ENCODE measurements at regions not wholly inside any gene's neighbourhood (a gene's known extent, or its start where the extent isn't known, plus 50 kb on each side); places are given as distances from the start of the nearest gene placed in this dataset.
A peak's percentile ranks its signal among the peaks of the same experiment; 100 is the strongest.
"Not testable (repeated sequence)": the region's sequence is repeated elsewhere in the genome, so short reads cannot be mapped to it uniquely, and the experiment has no call there.

- no peak for DNase-seq
These were observed 352.1 kb upstream of the CFAP20DC start for GRCh38 chr3:59401924-59402323.

- DNase-seq = no peak
These were observed 342.3 kb upstream of the CFAP20DC start for GRCh38 chr3:59392116-59392515.

DNA sequence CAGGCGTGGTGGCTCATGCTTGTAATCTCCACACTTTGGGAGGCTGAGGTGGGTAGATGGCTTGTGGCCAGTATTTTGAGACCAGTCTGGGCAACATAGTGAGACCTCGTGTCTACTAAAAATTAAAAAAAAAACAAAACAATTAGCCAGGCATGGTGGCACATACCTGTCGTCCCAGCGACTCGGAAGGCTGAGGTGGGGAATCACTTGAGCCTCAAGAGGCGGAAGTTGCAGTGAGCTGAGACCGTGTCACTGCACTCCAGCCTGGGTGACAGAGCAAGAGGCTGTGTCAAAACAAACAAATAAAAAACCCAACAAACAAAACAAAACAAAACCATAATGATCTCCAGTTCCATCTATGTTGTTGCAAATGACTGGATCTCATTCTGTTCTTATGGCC lies 341.3 kb upstream of the CFAP20DC start:
- DNase-seq = no peak

DNA sequence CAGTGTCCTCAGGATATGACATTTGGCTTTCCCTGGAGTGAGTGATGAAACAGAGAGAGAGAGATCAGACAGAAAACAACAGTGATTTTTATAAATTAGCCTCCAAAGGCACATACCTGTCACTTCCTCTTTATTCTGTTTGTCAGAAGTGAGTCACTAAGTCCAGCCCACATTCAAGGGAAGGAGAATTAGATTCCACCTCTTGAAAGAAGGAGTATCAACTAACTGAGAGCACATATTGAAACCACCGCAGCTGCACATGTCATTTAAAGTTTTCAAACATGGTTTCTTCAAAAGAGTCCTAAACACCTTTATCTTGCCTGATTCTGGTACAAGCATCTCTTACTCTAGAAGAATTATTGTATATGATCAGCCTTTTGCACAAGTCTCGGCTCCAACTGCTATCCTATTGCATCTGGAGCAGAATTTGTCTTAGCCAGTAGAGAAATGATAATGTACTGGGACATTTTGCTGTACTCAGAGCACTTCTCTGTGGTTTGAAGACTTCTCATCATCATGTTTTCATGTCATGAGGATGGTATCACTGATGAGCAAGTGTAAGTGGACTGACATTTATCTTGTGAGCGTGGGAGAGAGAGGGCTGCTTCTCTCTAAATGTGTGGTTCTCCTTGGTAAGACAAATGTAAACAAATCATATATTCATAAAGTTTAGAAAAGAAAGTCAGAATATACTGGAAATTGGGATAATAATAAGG lies 338.9 kb upstream of the CFAP20DC start:
- DNase-seq = no peak

- no peak for DNase-seq
These were observed 336.3 kb upstream of the CFAP20DC start for GRCh38 chr3:59386165-59386564.

- no peak for DNase-seq
These were observed 335.7 kb upstream of the CFAP20DC start for GRCh38 chr3:59385547-59385946.

GRCh38 chr3:59381282-59381681 lies 331.5 kb upstream of the CFAP20DC start:
- DNase-seq = no peak

GRCh38 chr3:59380146-59380545 lies 330.3 kb upstream of the CFAP20DC start:
- DNase-seq = no peak

- DNase-seq = no peak
These were observed 325.0 kb upstream of the CFAP20DC start for GRCh38 chr3:59374818-59375211.

DNA sequence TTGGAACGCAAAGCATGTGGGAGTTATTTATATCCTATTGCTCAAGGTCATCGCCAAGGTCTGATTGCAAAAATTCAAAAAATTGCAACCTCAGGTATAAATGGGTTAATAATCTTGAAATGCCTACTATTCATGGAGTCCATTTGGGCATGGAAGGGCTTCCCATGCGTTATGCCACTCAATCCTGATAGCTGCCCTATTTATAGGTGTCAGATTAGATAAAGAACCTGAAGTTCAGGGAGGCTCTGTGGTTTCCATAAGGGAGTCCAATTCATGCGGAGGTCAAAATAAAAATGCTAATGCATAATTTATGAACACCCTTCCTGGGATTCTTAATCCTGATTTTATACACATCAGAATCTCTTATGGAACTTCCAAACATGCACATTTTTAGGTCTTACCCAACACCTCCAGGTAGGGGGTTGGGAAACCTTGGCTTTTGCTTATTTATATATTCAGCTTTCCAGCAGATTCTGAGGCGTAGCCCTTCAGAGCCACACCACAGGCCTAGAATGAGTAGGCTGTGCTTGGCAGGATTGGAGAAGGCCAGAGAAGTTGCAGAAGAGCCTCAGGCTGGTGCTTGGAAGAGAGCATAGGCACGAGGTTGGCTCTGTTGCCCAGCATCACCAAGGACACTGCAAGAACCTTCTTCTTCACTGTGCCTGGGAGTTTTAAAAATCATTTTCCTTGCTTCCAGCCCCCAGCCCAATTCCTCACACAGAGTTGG lies 324.4 kb upstream of the CFAP20DC start:
- no peak for DNase-seq

- DNase-seq = no peak
These were observed 322.5 kb upstream of the CFAP20DC start for GRCh38 chr3:59372346-59372745.

DNA sequence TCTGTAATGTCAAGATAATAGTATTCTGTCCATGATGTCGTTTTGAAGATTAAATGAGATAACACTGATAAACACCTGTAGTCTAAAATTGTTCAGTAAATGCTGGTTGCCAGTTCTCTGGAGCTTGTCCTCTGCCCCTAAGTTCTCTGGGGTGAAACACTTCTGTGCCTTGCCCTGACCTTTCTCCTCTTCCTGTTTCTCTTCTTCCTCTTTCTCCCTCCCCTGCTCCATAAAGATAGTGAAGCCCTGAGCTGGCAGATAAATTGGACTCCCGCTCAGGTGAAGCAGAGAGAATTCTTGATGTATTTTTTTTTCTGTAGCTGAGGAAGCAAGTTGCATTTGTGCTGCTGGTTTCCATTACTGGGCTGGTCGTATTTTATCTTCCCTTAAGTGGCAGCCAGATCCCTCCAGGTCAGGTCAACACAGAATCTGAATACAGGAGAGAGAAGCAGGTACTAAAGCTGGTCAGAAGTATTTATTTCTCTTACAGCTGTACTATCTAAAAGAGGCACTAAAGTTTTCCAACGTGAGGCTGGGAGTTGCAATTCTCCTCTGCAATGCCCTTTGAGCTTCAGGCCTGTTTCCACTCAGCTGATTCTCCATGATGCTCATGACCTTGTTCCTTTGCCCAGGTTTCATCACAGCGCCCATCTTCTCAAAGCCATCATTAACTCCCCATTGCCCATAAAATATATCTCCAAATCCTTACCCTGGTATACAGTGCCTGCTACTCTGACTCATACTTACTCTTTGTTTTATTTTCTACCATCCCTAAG lies 319.3 kb upstream of the CFAP20DC start:
- no peak for DNase-seq

GRCh38 chr3:59367150-59367549 lies 317.3 kb upstream of the CFAP20DC start:
- DNase-seq = no peak

- no peak for DNase-seq
These were observed 316.4 kb upstream of the CFAP20DC start for GRCh38 chr3:59366218-59366617.

- no peak for DNase-seq
These were observed 314.7 kb upstream of the CFAP20DC start for GRCh38 chr3:59364496-59364895.

DNA sequence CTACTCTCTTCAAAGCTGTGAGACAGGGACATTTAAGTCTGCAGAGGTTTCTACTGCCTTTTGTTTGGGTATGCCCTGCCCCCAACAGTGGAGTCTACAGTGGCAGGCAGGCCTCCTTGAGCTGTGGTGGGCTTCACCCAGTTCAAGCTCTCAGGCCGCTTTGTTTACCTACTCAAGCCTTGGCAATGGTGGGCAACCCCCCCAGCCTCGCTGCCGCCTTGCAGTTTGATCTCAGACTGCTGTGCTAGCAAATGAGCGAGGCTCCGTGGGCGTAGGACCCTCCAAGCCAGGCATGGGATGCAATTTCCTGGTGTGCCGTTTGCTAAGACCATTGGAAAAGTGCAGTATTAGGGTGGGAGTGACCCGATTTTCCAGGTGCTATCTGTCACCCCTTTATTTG lies 310.5 kb upstream of the CFAP20DC start:
- DNase-seq = not testable (repeated sequence)

DNA sequence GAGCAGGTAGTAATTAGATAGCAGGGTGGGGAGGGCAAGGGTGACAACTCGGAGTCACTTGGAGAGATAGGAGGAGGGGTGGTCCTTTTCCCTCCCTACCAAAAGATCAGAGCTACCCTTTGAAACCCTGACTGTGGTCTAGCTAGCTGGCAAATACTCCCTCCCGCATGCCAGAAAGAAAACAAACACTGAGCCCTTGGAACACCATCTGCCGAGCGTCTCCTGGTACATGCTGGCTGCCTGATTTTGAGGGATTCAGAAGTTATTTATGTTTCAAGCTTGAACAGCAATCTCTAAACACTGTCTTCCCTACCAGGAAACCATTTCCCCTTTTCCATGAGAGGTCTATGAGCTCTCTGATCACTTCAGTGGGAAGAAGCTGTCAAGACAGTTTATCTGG lies 291.6 kb upstream of the CFAP20DC start:
- DNase-seq = peak; percentile 36

DNA sequence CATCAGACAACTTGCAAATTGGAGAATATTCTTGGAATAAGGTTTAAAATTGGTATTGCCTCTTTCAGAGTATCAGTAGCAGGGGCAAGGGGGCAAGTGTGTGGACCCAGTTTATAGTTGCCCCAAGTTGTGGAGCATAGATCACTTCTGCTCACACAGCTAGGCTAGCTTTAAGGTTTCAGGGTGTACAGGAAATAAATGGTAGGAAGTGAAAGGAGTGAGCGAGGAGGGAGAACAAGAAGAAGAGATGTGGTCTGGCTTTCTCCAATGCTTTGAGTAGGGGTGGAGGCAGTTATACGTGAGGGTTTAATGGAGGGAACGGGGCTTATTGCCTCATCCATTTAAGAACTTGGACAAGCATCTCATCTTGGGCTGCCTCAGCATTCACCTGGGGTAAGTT lies 290.0 kb upstream of the CFAP20DC start:
- no peak for DNase-seq

DNA sequence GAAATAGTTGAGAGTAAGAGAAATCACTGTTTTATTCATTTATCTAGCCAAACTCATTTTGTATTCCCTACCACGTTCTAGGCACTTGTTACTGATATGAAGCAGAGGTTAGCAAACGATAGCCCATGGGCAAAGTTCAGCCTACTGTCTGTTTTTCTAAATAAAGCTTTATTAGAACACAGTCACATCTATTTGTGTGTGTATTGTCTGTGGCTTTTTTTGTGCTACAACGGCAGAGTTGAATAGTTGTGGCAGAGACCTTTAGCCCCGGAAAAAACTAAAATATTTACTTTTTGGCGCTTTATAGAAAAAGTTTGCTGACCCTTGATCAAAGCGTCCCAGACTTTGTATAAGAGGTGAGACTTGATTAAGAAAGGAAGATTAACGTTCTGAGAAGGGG lies 289.1 kb upstream of the CFAP20DC start:
- DNase-seq = no peak

DNA sequence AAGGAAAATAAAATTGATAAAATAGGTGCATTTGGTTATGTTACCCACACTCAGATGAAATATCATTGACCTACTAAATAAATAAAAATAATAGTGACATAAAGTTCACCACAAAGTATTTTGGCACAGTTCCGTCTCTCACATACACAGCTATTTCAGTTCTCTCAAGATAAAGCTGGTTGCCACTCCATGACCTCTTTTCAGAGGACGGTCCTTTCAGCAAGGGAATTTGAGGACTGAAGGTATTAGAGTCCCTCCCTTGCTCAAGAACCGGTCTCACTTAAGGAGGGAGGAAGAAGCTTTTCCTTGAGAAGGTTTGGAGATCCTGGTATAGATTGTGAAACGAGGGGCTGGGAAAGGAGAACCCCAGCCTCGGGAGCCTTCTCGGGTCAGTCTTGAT lies 285.5 kb upstream of the CFAP20DC start:
- no peak for DNase-seq

DNA sequence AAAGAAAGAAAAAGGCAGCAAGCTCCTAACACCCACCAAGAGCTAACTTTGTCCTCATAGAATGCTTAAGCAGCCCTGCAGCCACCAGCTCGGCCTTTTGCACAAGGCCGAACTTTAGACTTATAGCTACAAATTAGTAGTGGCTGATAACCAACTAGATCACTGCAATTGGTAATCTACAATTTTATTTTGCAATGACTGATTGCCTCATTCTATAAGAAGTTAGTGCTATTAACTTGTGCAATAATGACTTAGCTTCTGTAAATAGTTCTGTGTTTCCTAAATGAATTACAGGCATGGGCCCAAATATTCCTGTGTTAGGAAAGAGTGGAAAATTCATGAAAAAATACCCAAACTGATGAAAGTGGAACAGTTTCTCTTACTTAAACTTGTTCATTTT lies 284.8 kb upstream of the CFAP20DC start:
- no peak for DNase-seq

DNA sequence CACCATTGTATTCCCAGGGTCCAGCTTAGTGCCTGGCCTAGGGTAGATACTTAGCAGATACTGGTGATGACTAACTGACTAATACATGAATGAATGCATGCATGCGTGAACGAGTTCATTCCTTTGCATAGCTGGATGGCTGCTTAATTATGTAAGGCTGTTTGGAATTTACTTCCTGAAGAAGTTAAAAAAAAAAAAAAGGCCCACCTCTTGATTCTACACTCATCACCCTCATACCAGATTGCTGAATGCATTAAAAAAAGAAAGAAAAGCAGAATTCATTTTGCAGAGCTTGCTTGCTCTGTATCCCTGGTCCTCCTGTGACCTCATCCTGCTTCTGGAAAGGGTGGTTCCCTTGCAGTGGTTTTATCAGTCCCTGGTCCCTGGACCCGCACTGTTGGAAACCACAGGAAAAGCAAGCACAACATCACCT lies 277.6 kb upstream of the CFAP20DC start:
- no peak for DNase-seq

GRCh38 chr3:59326246-59327024 lies 276.6 kb upstream of the CFAP20DC start:
- DNase-seq = no peak
